ENCODE measurements at regions not wholly inside any gene's neighbourhood (a gene's known extent, or its start where the extent isn't known, plus 50 kb on each side); places are given as distances from the start of the nearest gene placed in this dataset.

GRCh38 chr2:196427986-196428634 lies 211.4 kb upstream of the CCDC150 start:
- Histone ChIP-seq H3K9ac (ENCODE audit: insufficient read depth in 1 of 2, low read depth in 2 of 2, low read length in 2 of 2) (no peak overlapping the region), H3K36me3 (ENCODE audit: control insufficient read depth, insufficient read depth, low read length) (no peaks in the 10 kb centered on the region), H3K9me1 (ENCODE audit: control insufficient read depth, insufficient read depth, low read length) (no peaks in the 10 kb centered on the region), H3K4me2 (ENCODE audit: insufficient read depth, low read length) (no peak overlapping the region), H3K27ac (ENCODE audit: extremely low read depth, low read depth, low read length) (no peak overlapping the region), H3K27me3 (ENCODE audit: control insufficient read depth in 2 of 2, insufficient read depth in 2 of 2, low read length in 2 of 2) (no peaks in the 10 kb centered on the region), H3K9me3 (replicated peaks; ENCODE audit: control insufficient read depth, insufficient read depth, low read depth, low read length) (no peaks in the 10 kb centered on the region), H3K79me2 (ENCODE audit: control insufficient read depth, insufficient read depth, low read length) (no peaks in the 10 kb centered on the region), H3K4me3 (no peak overlapping the region), H3K4me1 (replicated peaks in 1 of 2; ENCODE audit: control insufficient read depth in 2 of 2, insufficient read depth in 2 of 2, low read length in 2 of 2) (no peaks in the 10 kb centered on the region), H2AFZ (ENCODE audit: low read depth, low read length) (no peak overlapping the region), H4K20me1 (replicated peaks; ENCODE audit: control insufficient read depth, insufficient read depth, low read length) (no peaks in the 10 kb centered on the region)
- no peak for DNase-seq (ENCODE audit: extremely low read depth in 1 of 4, low spot score in 3 of 4)
- no TSS peak for BruUV-seq (replicated peaks)
- ChIA-PET CTCF (ENCODE audit: low intra/inter-chr PET ratio) (interaction anchor here (0.6 kb wide), 1 partner anchor 13 kb away, joined by 3 read pairs; no protein-coding TSS in a partner anchor), POLR2A (no interaction called here)
- in situ Hi-C loops (cut with MboI), result no loop called here
- intact Hi-C loops (cut with micrococcal nuclease), result no loop called here
- ATAC-seq, result no peak
- no peak for FAIRE-seq
- WGBS (ENCODE audit: insufficient coverage, low coverage, missing lambda C conversion rate), result 22% methylated on average over 2 of the region's 2 CpGs
- TF ChIP-seq VEZF1 (CRISPR knock-in tag; IDR thresholded peaks at IDR 0.05) (no peak), MTF1 (CRISPR knock-in tag; IDR thresholded peaks at IDR 0.05; ENCODE audit: borderline replicate concordance) (no peak), NONO (IDR thresholded peaks at IDR 0.05; ENCODE audit: low read depth in 2 of 2, low read length in 1 of 2) (no peak), FOXM1 (IDR thresholded peaks at IDR 0.05; ENCODE audit: low read depth) (no peak), FOXM1 (CRISPR knock-in tag; IDR thresholded peaks at IDR 0.05; ENCODE audit: low read depth) (no peak), KLF10 (CRISPR knock-in tag; IDR thresholded peaks at IDR 0.05) (no peak), TFAM (CRISPR knock-in tag; conservative IDR thresholded peaks at IDR 0.05) (no peak), CTBP1 (IDR thresholded peaks at IDR 0.05; ENCODE audit: borderline replicate concordance) (no peak), ESRRA (IDR thresholded peaks at IDR 0.05; ENCODE audit: borderline replicate concordance, low read depth) (no peak), E2F8 (IDR thresholded peaks at IDR 0.05; ENCODE audit: low read depth, partially characterized antibody) (no peak)
